ENCODE measurements at regions not wholly inside any gene's neighbourhood (a gene's known extent, or its start where the extent isn't known, plus 50 kb on each side); places are given as distances from the start of the nearest gene placed in this dataset.

DNA sequence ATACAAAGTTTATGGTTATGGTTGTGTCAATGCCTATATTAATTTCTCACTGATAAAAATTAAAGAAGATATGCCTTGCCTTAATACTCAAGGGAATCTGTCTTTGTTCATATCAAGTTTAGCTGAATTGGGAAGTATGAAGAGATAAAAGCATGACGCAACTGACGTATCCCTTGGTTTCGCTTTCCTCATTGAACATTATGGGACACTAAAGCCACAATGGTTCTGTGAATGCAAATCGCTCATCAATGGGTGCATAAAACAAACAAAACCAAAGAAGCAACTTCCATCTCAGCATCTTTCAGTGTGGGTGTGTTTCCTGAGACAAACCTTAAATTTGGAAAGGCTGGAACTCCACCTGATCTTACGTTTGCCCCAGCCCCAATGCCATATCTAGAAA, 108.2 kb downstream of the NPIPB5 start:
- no peaks in the 10 kb centered on the region for H3K36me3 ChIP-seq (ENCODE audit: control insufficient read depth, insufficient read depth, low read length)
- H2BK120ac ChIP-seq (ENCODE audit: low read depth, low read length) = no peak overlapping the region
- H2BK20ac ChIP-seq (ENCODE audit: low read depth, low read length) = no peak overlapping the region
- H3K23ac ChIP-seq (ENCODE audit: low read depth, low read length) = no peak overlapping the region
- H4K91ac ChIP-seq (ENCODE audit: insufficient read depth, low read depth, low read length) = no peak overlapping the region
- H3K4me2 ChIP-seq (ENCODE audit: low read depth, low read length) = no peak overlapping the region
- H4K8ac ChIP-seq (ENCODE audit: low read depth in 2 of 2, low read length in 2 of 2) = no peak overlapping the region
- no peak overlapping the region for H3K18ac ChIP-seq (ENCODE audit: low read depth, low read length)
- no peak overlapping the region for H2AK9ac ChIP-seq (replicated peaks; ENCODE audit: low read depth, low read length, poor library complexity)
- ATAC-seq (ENCODE audit: low read depth) (no peak), DNase-seq (no peak)
- H4K5ac ChIP-seq (ENCODE audit: low read depth, low read length) = no peak overlapping the region
- no peak overlapping the region for H3K9ac ChIP-seq (ENCODE audit: low read depth, low read length)
- no peak overlapping the region for H2BK15ac ChIP-seq (ENCODE audit: low read depth, low read length)
- H3K4ac ChIP-seq (ENCODE audit: low read depth, low read length) = no peak overlapping the region
- in situ Hi-C loops (cut with MboI; ENCODE audit: low sequenced_read_pairs) (no loop called here), intact Hi-C loops (cut with micrococcal nuclease) (no loop called here), dilution Hi-C loops (cut with HindIII; ENCODE audit: low sequenced_read_pairs, unreplicated experiment) (no loop called here)
- WGBS, 2 experiments (ENCODE audit: extremely low coverage in 2 of 2, insufficient read length in 1 of 2) = 92% methylated on average over 2 of the region's 5 CpGs; no CpG with 5 or more reads in 1 of the 2 experiments
- ChIA-PET POLR2A (ENCODE audit: unreplicated experiment) (interaction anchor here (0.6 kb wide), 1 partner anchor 59 kb away, joined by 4 read pairs; no protein-coding TSS in a partner anchor), CTCF (interaction anchor here (0.9 kb wide), 1 partner anchor 16 kb away, joined by 5 read pairs; no protein-coding TSS in a partner anchor)
- no peaks in the 10 kb centered on the region for H3K4me1 ChIP-seq (ENCODE audit: control insufficient read depth, insufficient read depth, low read length)
- H3K27ac ChIP-seq (ENCODE audit: insufficient read depth, low read length) = no peak overlapping the region
- H2BK5ac ChIP-seq (ENCODE audit: low read depth, low read length, poor library complexity, severe bottlenecking) = no peak overlapping the region
- no peaks in the 10 kb centered on the region for H4K20me1 ChIP-seq (ENCODE audit: insufficient read depth, low read length)
- no peaks in the 10 kb centered on the region; the same call in 1 of the 2 replicates for H3K9me1 ChIP-seq (ENCODE audit: insufficient read depth, low read length)
- no peak overlapping the region for H2AK5ac ChIP-seq (ENCODE audit: low read depth, low read length)
- H3K27me3 ChIP-seq (ENCODE audit: control insufficient read depth, insufficient read depth, low read length) = peaks cover 28% of the 10 kb centered on the region
- H3K4me3 ChIP-seq (ENCODE audit: insufficient read depth, low read depth, low read length) = no peak overlapping the region
- BruUV-seq (replicated peaks) = no TSS peak
- no peak for TF ChIP-seq NFE2L2 (IDR thresholded peaks at IDR 0.05; ENCODE audit: low read depth, low read length)
- no peak for TF ChIP-seq RCOR1 (IDR thresholded peaks at IDR 0.05; ENCODE audit: insufficient replicate concordance, low read length)
- TF ChIP-seq CEBPB (IDR thresholded peaks at IDR 0.05; ENCODE audit: low read depth, low read length) = 0 out of 2 replicates have a peak, but pooled peaks have one; percentile 42
- no peak for TF ChIP-seq FOS (IDR thresholded peaks at IDR 0.05; ENCODE audit: low read depth, low read length)
- TF ChIP-seq CHD1 (IDR thresholded peaks at IDR 0.05; ENCODE audit: low read depth, low read length) = no peak
- TF ChIP-seq, protein P1, sequence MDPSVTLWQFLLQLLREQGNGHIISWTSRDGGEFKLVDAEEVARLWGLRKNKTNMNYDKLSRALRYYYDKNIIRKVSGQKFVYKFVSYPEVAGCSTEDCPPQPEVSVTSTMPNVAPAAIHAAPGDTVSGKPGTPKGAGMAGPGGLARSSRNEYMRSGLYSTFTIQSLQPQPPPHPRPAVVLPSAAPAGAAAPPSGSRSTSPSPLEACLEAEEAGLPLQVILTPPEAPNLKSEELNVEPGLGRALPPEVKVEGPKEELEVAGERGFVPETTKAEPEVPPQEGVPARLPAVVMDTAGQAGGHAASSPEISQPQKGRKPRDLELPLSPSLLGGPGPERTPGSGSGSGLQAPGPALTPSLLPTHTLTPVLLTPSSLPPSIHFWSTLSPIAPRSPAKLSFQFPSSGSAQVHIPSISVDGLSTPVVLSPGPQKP (IDR thresholded peaks at IDR 0.05; ENCODE audit: borderline replicate concordance, low read depth, low read length) = no peak
- TF ChIP-seq POLR2A (IDR thresholded peaks at IDR 0.05; ENCODE audit: low read depth, low read length) = no peak
- no peak for TF ChIP-seq SMC3 (IDR thresholded peaks at IDR 0.05; ENCODE audit: low read depth, low read length)
- no peaks in the 10 kb centered on the region for H3K79me1 ChIP-seq (ENCODE audit: low read depth in 1 of 2, low read length in 2 of 2)
- H2AFZ ChIP-seq (replicated peaks; ENCODE audit: low read length, poor library complexity) = no peak overlapping the region
- no peaks in the 10 kb centered on the region for H3K9me3 ChIP-seq (ENCODE audit: control insufficient read depth, insufficient read depth, low read length)
- no peak overlapping the region for H3K56ac ChIP-seq (ENCODE audit: extremely low read depth, insufficient read depth, low read length)
- no peak overlapping the region for H3K14ac ChIP-seq (replicated peaks; ENCODE audit: low read depth, low read length)
